RPMI7951 (cell line): ENCODE measurements at regions not wholly inside any gene's neighbourhood (a gene's known extent, or its start where the extent isn't known, plus 50 kb on each side); places are given as distances from the start of the nearest gene placed in this dataset.
"Not testable (repeated sequence)": the region's sequence is repeated elsewhere in the genome, so short reads cannot be mapped to it uniquely, and the experiment has no call there.

Experiments
- DNase-seq: peaks from one replicate; pipeline ENCODE4 v3.0.0-alpha.2; 2012; ENCODE audit warnings: low read depth

DNA sequence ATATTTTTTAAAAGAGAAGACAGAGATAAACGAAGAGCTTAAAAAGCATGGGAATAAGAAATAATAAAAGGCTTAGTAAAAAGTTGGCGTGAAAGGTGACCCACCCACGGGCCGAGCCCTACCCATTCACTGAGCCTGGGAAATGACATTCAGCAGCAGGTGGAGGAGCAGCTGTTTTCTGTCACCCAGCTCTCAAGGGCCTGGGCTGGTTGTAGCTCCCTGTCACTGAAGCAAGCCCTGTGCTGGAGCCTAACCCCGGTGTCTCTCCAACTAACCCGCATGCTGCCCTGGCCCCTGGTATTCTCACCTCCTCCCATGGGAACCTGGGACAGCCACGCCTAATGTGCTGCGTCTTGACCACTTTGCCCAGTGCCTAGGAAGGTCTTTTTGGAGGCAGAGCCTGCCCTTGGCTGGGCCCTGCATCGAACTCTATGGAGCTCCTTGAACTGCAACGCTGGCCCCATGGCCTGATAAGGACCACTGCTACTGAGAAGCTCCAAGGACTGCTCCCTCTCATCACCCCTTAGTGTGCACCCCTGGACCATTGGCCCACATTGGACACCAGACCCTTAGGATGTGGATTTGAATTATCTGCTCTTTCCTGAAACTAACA is 68.8 kb upstream of the IYD start:
- no peak for DNase-seq

DNA sequence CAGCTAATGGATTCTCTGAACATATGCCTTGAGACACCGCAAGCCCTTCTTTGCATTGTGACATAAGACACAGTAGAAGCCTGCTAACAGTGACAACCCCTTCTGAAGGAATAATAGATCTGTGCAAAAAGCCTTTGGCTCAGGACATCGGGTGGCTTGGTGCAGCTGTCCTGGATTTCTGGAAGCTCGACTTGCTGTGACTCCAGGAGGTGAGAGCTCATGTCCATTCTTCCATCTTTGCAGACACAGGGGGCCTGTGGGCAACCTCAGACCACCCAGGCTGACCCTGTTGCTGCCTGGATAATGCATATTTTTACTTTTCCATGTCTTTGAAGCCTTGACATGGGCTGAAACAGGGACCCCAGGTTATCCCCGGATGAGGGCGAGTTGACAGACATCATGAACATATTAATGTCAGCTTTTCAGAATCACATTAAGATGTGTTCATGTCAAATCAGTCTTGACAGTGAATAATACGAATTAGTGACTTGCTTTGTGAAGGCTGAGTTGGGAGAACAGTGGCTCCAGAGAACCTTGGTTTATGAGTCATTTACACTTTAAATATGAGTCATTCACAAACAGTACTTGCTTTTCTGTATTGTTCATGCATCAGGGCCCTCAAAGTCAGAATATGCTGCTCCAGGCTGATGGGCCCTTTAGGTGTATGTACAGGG is 66.8 kb upstream of the IYD start:
- DNase-seq: peak; percentile 52

- DNase-seq: no peak
These were observed 66.2 kb upstream of the IYD start for GRCh38 chr6:150302520-150303176.

- DNase-seq: no peak
These were observed 65.6 kb upstream of the IYD start for GRCh38 chr6:150303256-150303655.

DNA sequence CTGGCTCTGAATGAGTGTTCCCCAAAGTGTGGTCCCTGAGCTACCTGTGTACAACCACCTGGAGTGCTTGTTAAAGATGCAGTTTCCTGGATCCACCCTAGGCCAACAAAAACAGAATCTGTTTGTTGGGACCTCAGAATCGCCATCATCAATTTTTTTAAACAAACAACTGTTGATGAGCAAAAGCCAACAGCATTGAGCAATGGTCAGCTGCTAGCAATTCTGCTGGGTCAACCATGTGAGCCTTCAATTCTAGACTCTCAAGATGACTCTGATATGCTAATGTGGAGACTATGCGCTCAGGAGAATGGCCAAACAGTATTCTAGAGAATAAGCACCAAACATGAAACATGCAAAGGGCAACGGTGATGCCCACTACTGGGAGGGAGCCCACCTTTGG is 64.4 kb upstream of the IYD start:
- no peak for DNase-seq

GRCh38 chr6:150306290-150306689 is 62.5 kb upstream of the IYD start:
- no peak for DNase-seq

GRCh38 chr6:150307520-150307919 is 61.3 kb upstream of the IYD start:
- DNase-seq: no peak

DNA sequence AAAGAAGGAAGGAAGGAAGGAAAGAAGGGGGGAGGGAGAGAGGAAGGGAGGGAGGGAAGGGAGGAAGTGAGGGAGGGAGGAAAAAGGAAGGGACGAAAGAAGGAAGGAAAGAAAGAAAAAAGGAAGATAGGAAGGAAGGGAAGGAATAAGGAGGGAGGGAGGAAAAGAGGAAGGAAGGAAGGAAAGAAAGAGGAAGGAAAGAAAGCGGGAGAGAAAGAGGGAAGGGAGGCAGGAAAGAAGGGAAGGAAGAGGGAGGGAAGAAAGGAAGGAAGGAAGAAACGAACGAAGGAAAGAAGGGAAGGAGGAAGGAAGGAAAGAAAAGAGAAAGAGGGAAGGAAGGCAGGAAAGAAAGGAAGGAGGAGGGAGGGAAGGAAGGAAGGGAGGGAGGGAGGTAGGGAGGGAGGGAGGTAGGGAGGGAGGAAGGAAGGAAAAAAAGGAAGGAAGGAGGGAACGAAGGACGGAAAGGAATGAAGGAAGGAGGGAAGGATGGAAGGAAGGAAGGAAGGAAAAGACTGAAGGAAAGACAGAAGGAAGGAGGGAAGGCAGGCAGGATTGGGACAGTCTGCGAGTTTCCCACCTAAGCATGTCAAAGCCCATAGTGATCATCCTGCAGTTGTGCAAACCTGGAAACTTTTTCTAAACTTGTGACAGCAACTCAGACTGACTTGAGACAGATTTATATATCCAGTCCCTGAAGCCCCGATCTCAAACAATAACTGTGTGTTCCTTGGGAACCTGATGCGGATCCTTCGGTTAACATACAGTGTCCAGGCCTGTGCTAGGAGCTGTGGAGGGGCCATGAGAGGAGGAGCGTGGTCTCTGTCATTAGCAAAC is 59.8 kb upstream of the IYD start:
- DNase-seq: no peak

GRCh38 chr6:150310539-150310938 is 58.3 kb upstream of the IYD start:
- DNase-seq: no peak

GRCh38 chr6:150311149-150311944 is 57.5 kb upstream of the IYD start:
- DNase-seq: not testable (repeated sequence)

- no peak for DNase-seq
These were observed 56.4 kb upstream of the IYD start for GRCh38 chr6:150312395-150312794.

GRCh38 chr6:150312844-150313584 is 55.8 kb upstream of the IYD start:
- no peak for DNase-seq

- no peak for DNase-seq
These were observed 55.0 kb upstream of the IYD start for GRCh38 chr6:150313781-150314180.

GRCh38 chr6:150314230-150315188 is 54.3 kb upstream of the IYD start:
- DNase-seq: no peak

DNA sequence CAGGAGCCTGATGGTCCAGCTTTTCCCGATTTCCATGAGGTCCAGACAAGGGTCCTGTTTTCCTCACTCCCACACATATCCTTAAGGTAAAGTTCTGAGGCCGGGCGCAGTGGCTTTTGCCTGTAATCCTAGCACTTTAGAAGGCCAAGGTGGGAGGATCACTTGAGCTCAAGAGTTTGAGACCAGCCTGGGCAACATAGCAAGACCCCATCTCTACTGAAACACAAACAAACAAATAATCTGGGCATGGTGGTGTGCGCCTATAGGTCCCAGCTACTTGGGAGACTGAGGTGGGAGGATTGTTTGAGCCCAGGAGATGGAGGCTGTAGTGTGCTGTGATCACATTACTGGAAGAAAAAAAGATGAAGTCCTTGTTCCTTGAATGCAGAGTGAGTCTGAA is 53.2 kb upstream of the IYD start:
- no peak for DNase-seq

- DNase-seq: no peak
These were observed 51.9 kb upstream of the IYD start for GRCh38 chr6:150316936-150317335.
